ENCODE measurements at regions not wholly inside any gene's neighbourhood (a gene's known extent, or its start where the extent isn't known, plus 50 kb on each side); places are given as distances from the start of the nearest gene placed in this dataset.
"Not testable (repeated sequence)": the region's sequence is repeated elsewhere in the genome, so short reads cannot be mapped to it uniquely, and the experiment has no call there.

DNA sequence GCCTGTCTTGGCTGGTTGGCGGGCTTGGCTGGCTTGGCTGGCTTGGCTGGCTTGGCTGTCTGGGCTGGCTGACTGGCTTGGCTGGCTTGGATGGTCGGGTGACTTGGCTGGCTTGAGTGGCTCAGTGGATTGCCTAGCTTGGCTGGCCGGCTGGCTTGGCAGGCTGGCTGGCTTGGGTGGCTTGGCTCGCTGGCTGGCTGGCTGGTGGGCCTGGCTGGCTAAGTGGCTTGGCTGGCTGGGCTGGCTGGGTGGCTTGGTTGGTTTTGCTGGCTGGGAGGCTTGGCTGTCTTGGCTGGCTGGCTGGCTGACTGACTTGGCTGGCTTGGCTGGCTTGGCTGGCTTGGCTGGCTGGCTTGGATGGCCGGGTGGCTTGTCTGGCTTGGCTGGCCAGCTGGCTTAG lies 2834.6 kb downstream of the RPIA start:
- BruUV-seq (replicated peaks); H3K27ac ChIP-seq (ENCODE audit: low read depth, low read length, poor library complexity, severe bottlenecking); H3K36me3 ChIP-seq (ENCODE audit: insufficient read depth, low read length, poor library complexity, severe bottlenecking); H3K4me1 ChIP-seq (ENCODE audit: insufficient read depth, low read length, poor library complexity, severe bottlenecking); H3K9me3 ChIP-seq (ENCODE audit: low read depth, low read length, poor library complexity, severe bottlenecking); POLR2A ChIA-PET (ENCODE audit: low non-redundant PET); intact Hi-C loops (cut with micrococcal nuclease; ENCODE audit: unreplicated experiment); H3K4me3 ChIP-seq (ENCODE audit: low read depth, low read length, poor library complexity, severe bottlenecking); CTCF ChIA-PET; DNase-seq (ENCODE audit: low spot score); H3K27me3 ChIP-seq (replicated peaks; ENCODE audit: insufficient read depth, low read depth, low read length, poor library complexity): not testable (repeated sequence)

DNA sequence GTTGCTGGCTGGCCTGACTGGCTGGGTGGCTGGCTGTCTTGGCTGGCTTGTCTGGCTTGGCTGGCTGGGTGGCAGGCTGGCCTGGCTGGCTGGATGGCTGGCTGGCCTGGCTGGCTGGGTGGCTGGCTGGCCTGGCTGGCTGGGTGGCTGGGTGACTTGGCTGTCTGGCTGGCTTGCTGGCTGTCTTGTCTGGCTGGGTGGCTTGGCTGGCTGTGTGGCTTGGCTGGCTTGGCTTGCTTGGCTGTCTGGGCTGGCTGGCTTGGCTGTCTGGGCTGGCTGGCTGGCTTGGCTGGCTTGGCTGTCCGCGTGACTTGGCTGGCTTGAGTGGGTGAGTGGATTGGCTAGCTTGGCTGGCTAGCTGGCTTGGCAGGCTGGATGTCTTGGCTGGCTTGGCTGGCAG lies 2835.6 kb downstream of the RPIA start:
- H3K27ac ChIP-seq (ENCODE audit: low read depth, low read length, poor library complexity, severe bottlenecking); intact Hi-C loops (cut with micrococcal nuclease; ENCODE audit: unreplicated experiment); CTCF ChIA-PET; DNase-seq (ENCODE audit: low spot score); H3K27me3 ChIP-seq (replicated peaks; ENCODE audit: insufficient read depth, low read depth, low read length, poor library complexity); H3K9me3 ChIP-seq (ENCODE audit: low read depth, low read length, poor library complexity, severe bottlenecking); BruUV-seq (replicated peaks); H3K36me3 ChIP-seq (ENCODE audit: insufficient read depth, low read length, poor library complexity, severe bottlenecking); POLR2A ChIA-PET (ENCODE audit: low non-redundant PET); H3K4me3 ChIP-seq (ENCODE audit: low read depth, low read length, poor library complexity, severe bottlenecking); H3K4me1 ChIP-seq (ENCODE audit: insufficient read depth, low read length, poor library complexity, severe bottlenecking): not testable (repeated sequence)

DNA sequence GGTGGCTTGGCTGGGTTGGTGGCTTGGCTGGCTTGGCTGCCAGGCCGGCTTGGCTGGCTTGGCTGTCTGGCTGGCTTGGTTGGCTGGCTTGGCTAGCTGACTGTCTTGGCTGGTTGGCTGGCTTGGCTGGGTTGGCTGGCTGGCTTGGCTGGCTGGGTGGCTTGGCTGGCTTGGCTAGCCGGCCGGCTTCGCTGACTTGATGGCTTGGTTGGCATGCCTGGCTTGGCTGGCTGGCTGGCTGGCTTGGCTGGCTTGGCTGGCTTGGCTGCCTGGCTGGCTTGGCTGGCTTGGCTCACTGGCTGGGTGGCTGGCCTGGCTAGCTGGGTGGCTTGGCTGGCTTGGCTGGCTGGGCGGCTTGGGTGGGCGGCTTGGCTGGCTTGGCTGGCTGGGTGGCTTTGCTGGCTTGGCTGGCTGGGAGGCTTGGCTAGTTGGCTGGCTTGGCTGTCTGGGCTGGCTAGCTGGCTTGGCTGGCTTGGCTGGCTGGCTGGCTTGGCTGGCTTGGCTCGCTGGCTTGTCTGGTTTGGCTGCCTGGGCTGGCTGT lies 2836.1 kb downstream of the RPIA start:
- BruUV-seq (replicated peaks); CTCF ChIA-PET; H3K4me1 ChIP-seq (ENCODE audit: insufficient read depth, low read length, poor library complexity, severe bottlenecking); H3K27ac ChIP-seq (ENCODE audit: low read depth, low read length, poor library complexity, severe bottlenecking); H3K9me3 ChIP-seq (ENCODE audit: low read depth, low read length, poor library complexity, severe bottlenecking); DNase-seq (ENCODE audit: low spot score); H3K4me3 ChIP-seq (ENCODE audit: low read depth, low read length, poor library complexity, severe bottlenecking); H3K27me3 ChIP-seq (replicated peaks; ENCODE audit: insufficient read depth, low read depth, low read length, poor library complexity); H3K36me3 ChIP-seq (ENCODE audit: insufficient read depth, low read length, poor library complexity, severe bottlenecking); POLR2A ChIA-PET (ENCODE audit: low non-redundant PET); intact Hi-C loops (cut with micrococcal nuclease; ENCODE audit: unreplicated experiment): not testable (repeated sequence)

DNA sequence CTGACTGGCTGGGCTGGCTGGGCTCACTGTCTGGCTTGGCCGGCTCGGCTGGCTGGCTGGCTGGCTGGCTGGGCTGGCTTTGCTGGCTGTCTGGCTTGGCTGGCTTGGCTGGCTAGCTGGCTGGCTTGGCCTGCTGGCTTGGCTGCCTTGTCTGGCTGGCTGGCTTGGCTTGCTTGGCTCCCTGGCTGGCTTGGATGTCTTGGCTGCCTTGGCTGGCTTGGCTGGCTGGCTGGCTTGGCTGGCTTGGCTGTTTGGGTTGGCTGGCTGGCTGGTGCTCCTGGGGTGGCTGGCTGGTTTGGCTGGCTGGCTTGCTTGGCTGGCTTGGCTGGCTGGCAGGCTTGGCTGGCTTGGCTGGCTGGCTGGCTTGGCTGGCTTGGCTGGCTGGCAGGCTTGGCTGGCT lies 2836.9 kb downstream of the RPIA start:
- H3K27me3 ChIP-seq (replicated peaks; ENCODE audit: insufficient read depth, low read depth, low read length, poor library complexity); H3K4me3 ChIP-seq (ENCODE audit: low read depth, low read length, poor library complexity, severe bottlenecking); H3K9me3 ChIP-seq (ENCODE audit: low read depth, low read length, poor library complexity, severe bottlenecking); BruUV-seq (replicated peaks); intact Hi-C loops (cut with micrococcal nuclease; ENCODE audit: unreplicated experiment); CTCF ChIA-PET; POLR2A ChIA-PET (ENCODE audit: low non-redundant PET); H3K36me3 ChIP-seq (ENCODE audit: insufficient read depth, low read length, poor library complexity, severe bottlenecking); DNase-seq (ENCODE audit: low spot score); H3K27ac ChIP-seq (ENCODE audit: low read depth, low read length, poor library complexity, severe bottlenecking); H3K4me1 ChIP-seq (ENCODE audit: insufficient read depth, low read length, poor library complexity, severe bottlenecking): not testable (repeated sequence)

DNA sequence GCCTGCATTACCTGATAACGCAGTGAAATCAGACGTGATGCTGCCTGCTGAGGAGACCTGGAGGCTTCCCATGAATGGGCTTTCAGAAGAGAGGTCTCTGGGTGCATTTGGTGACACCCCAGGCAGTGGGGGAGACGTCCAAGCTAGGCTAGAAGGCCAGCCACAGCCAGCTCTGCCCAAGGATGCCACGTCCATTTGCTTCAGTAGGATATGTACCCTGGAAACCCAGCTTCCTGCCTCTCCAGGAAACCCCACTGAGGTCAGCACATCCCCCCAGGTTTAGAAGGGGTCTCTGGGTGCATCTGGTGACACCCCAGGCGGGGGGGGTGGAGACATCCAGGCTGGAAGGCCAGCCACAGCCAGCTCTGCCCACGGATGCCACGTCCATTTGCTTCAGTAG lies 2844.6 kb downstream of the RPIA start:
- H3K27ac ChIP-seq (ENCODE audit: low read depth, low read length, poor library complexity, severe bottlenecking); H3K4me1 ChIP-seq (ENCODE audit: insufficient read depth, low read length, poor library complexity, severe bottlenecking); H3K36me3 ChIP-seq (ENCODE audit: insufficient read depth, low read length, poor library complexity, severe bottlenecking); intact Hi-C loops (cut with micrococcal nuclease; ENCODE audit: unreplicated experiment); DNase-seq (ENCODE audit: low spot score); BruUV-seq (replicated peaks); H3K27me3 ChIP-seq (replicated peaks; ENCODE audit: insufficient read depth, low read depth, low read length, poor library complexity); CTCF ChIA-PET; POLR2A ChIA-PET (ENCODE audit: low non-redundant PET); H3K4me3 ChIP-seq (ENCODE audit: low read depth, low read length, poor library complexity, severe bottlenecking); H3K9me3 ChIP-seq (ENCODE audit: low read depth, low read length, poor library complexity, severe bottlenecking): not testable (repeated sequence)

DNA sequence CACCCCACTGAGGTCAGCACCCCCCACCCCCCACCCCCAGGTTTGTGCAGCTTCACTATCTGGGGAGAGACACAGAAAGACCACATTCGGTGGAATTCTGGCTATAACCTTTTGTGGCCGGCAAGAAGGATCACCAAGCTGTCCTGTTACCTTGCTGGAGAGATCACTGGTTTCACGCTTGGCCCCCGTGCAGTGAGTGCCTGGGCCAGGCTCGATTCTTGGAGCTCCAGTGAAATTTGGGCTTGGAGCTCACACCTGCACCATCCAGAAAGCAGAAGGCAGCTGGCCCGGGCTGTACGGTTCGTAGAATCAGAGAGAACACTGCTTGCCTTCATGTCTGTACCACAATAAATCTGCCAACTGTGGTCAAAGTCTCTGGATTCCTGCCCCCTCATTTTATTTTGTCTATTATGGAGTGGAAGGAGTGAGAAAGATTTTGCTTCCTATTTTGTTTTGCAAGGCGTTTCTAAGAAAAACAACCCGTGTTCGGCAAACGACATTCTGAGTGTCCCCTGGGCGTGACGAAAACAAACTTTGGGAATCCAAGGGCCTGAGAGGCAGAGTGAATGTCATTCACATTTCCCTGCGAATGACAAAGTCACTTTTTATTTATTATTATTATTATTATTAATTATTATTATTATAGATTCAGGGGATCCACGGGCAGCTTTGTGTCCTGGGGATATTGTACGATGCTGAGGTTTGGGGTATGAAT lies 2845.2 kb downstream of the RPIA start:
- H3K27me3 ChIP-seq (replicated peaks; ENCODE audit: insufficient read depth, low read depth, low read length, poor library complexity); DNase-seq (ENCODE audit: low spot score); CTCF ChIA-PET; H3K9me3 ChIP-seq (ENCODE audit: low read depth, low read length, poor library complexity, severe bottlenecking); H3K27ac ChIP-seq (ENCODE audit: low read depth, low read length, poor library complexity, severe bottlenecking); H3K36me3 ChIP-seq (ENCODE audit: insufficient read depth, low read length, poor library complexity, severe bottlenecking); intact Hi-C loops (cut with micrococcal nuclease; ENCODE audit: unreplicated experiment); H3K4me1 ChIP-seq (ENCODE audit: insufficient read depth, low read length, poor library complexity, severe bottlenecking); BruUV-seq (replicated peaks); H3K4me3 ChIP-seq (ENCODE audit: low read depth, low read length, poor library complexity, severe bottlenecking); POLR2A ChIA-PET (ENCODE audit: low non-redundant PET): not testable (repeated sequence)

DNA sequence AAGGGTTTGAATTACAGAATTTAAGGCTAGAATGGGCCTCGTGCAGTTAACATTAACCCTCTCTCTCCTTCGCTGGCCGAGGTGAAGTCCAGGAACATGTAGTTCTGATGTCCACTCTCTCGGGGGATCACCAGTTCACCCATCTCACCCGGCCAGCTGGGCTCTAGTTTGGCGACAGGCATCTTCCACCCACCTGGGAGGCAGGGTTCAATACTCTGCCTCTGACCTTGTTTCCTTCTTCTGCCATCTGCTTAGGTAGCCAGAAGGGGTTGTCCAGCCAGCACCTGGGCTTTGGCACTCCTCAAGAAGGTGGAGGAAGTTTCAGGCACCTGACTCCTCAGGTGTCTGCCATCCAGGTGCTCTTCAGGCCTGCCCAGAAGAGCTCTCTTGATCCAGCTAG lies 2857.8 kb downstream of the RPIA start:
- H3K4me3 ChIP-seq (ENCODE audit: low read depth, low read length, poor library complexity, severe bottlenecking); DNase-seq (ENCODE audit: low spot score); BruUV-seq (replicated peaks); H3K27ac ChIP-seq (ENCODE audit: low read depth, low read length, poor library complexity, severe bottlenecking); POLR2A ChIA-PET (ENCODE audit: low non-redundant PET); H3K9me3 ChIP-seq (ENCODE audit: low read depth, low read length, poor library complexity, severe bottlenecking); H3K4me1 ChIP-seq (ENCODE audit: insufficient read depth, low read length, poor library complexity, severe bottlenecking); H3K36me3 ChIP-seq (ENCODE audit: insufficient read depth, low read length, poor library complexity, severe bottlenecking); CTCF ChIA-PET; intact Hi-C loops (cut with micrococcal nuclease; ENCODE audit: unreplicated experiment); H3K27me3 ChIP-seq (replicated peaks; ENCODE audit: insufficient read depth, low read depth, low read length, poor library complexity): not testable (repeated sequence)

DNA sequence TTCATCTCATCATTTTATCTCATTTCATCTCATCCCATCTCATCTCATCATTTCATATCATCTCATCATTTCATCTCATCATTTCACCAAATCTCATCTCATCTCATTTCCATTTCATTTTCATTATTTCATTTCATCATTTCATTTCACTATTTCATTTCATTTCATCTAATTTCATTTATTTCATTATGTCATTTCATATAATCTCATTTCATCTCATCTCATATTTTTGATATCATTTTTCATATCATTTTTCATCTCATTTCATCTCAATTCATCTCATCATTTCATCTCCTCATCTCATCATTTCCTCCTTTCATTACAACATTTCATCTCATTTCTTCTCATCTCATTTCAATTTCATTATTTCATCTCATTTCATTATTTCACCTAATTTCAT lies 2866.8 kb downstream of the RPIA start:
- BruUV-seq (replicated peaks); H3K27me3 ChIP-seq (replicated peaks; ENCODE audit: insufficient read depth, low read depth, low read length, poor library complexity); H3K4me3 ChIP-seq (ENCODE audit: low read depth, low read length, poor library complexity, severe bottlenecking); H3K4me1 ChIP-seq (ENCODE audit: insufficient read depth, low read length, poor library complexity, severe bottlenecking); intact Hi-C loops (cut with micrococcal nuclease; ENCODE audit: unreplicated experiment); DNase-seq (ENCODE audit: low spot score); POLR2A ChIA-PET (ENCODE audit: low non-redundant PET); H3K36me3 ChIP-seq (ENCODE audit: insufficient read depth, low read length, poor library complexity, severe bottlenecking); CTCF ChIA-PET; H3K27ac ChIP-seq (ENCODE audit: low read depth, low read length, poor library complexity, severe bottlenecking); H3K9me3 ChIP-seq (ENCODE audit: low read depth, low read length, poor library complexity, severe bottlenecking): not testable (repeated sequence)
